H1 (cell line): ENCODE measurements at regions not wholly inside any gene's neighbourhood (a gene's known extent, or its start where the extent isn't known, plus 50 kb on each side); places are given as distances from the start of the nearest gene placed in this dataset.

ENCODE experiments used
- CHD2 ChIP-seq: IDR thresholded peaks from 2 replicates; pipeline ENCODE4 v1.6.1; 2012; ENCODE audit warnings: low read length, improper control_type of control experiment
- EP300 ChIP-seq, 2 experiments: IDR thresholded peaks; 1 replicate in 1 of 2; 2 replicates in 1 of 2; pipeline ENCODE4 v1.6.1; 2011 to 2012; ENCODE audit warnings: low read depth in 2 of 2, low read length in 2 of 2, mild to moderate bottlenecking in 2 of 2, borderline replicate concordance in 1 of 2, inconsistent platforms in 1 of 2, moderate library complexity in 1 of 2
- EZH2 ChIP-seq: fragments of 200-600 bp; sonication (generic); IDR thresholded peaks from 2 replicates; pipeline ENCODE4 v1.7.1; 2012; ENCODE audit warnings: low read depth, mild to moderate bottlenecking, moderate library complexity, low read length, inconsistent platforms; ENCODE audit not compliant: severe bottlenecking
- KDM5A ChIP-seq: fragments of 200-600 bp; IDR thresholded peaks from 2 replicates; pipeline ENCODE4 v1.7.1; 2012; ENCODE audit warnings: mild to moderate bottlenecking, low read length, inconsistent platforms, mixed read lengths
- POLR2A ChIP-seq, 2 experiments: IDR thresholded peaks; 1 replicate in 1 of 2; 2 replicates in 1 of 2; pipeline ENCODE4 v1.6.1; 2011; ENCODE audit warnings: low read depth in 2 of 2, low read length in 2 of 2, mild to moderate bottlenecking in 2 of 2; ENCODE audit errors: control extremely low read depth in 1 of 2
- RAD21 ChIP-seq, 2 experiments: IDR thresholded peaks in 1 of 2; conservative IDR thresholded peaks in 1 of 2; 2 replicates each; pipeline ENCODE4 v1.6.1; 2011; ENCODE audit warnings: low read depth in 2 of 2, low read length in 2 of 2, improper control_type of control experiment in 1 of 2, inconsistent platforms in 1 of 2, mild to moderate bottlenecking in 1 of 2, moderate library complexity in 1 of 2
- SP1 ChIP-seq: IDR thresholded peaks from 2 replicates; pipeline ENCODE4 v1.6.1; 2011; ENCODE audit warnings: low read depth, low read length
- ZNF274 ChIP-seq: IDR thresholded peaks from 2 replicates; pipeline ENCODE4 v1.7.0; 2012; ENCODE audit warnings: low read length, borderline replicate concordance; ENCODE audit errors: extremely low read depth
- TF ChIP-seq, protein P1 (sequence below), 3 experiments: IDR thresholded peaks; 1 replicate in 2 of 3; 2 replicates in 1 of 3; pipeline versions ENCODE4 v1.5.1 to v1.6.1; 2011; ENCODE audit warnings: low read length in 3 of 3, mild to moderate bottlenecking in 3 of 3, inconsistent platforms in 2 of 3, low read depth in 1 of 3, moderate library complexity in 1 of 3; ENCODE audit not compliant: insufficient read depth in 1 of 3; ENCODE audit errors: control extremely low read depth in 1 of 3

DNA sequence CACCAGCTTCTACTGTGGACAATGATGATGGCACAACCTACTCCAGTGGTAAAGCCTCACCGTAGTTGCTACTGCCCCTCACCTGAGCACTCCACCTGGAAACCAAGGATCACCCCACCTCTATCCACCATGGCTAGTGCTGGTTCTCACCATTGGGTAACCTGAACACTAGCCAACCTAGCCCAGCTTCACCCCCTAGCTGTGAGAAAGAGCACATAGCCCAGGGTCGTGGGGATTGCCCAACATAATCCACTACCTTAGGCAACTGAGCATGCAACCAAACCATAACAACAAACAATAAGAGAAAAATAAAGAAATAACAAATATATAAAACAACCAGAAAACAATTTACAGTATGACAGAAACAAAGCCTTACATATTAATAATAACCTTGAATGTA, 560.1 kb downstream of the DIAPH3 start:
- TF ChIP-seq CHD2 (no peak), ZNF274 (no peak), EP300 (IDR thresholded peaks at IDR 0.05; ENCODE audit: borderline replicate concordance in 1 of 2, low read depth in 2 of 2, low read length in 2 of 2) (no peak), POLR2A (IDR thresholded peaks at IDR 0.05; ENCODE audit: control extremely low read depth in 1 of 2, low read depth in 2 of 2, low read length in 2 of 2) (no peak), EZH2 (no peak), SP1 (no peak), KDM5A (no peak), RAD21 (IDR thresholded peaks at IDR 0.05 in 1 of 2, conservative IDR thresholded peaks at IDR 0.05 in 1 of 2; ENCODE audit: low read depth in 2 of 2, low read length in 2 of 2) (peak; percentile 38 to 57)
- TF ChIP-seq, protein P1, sequence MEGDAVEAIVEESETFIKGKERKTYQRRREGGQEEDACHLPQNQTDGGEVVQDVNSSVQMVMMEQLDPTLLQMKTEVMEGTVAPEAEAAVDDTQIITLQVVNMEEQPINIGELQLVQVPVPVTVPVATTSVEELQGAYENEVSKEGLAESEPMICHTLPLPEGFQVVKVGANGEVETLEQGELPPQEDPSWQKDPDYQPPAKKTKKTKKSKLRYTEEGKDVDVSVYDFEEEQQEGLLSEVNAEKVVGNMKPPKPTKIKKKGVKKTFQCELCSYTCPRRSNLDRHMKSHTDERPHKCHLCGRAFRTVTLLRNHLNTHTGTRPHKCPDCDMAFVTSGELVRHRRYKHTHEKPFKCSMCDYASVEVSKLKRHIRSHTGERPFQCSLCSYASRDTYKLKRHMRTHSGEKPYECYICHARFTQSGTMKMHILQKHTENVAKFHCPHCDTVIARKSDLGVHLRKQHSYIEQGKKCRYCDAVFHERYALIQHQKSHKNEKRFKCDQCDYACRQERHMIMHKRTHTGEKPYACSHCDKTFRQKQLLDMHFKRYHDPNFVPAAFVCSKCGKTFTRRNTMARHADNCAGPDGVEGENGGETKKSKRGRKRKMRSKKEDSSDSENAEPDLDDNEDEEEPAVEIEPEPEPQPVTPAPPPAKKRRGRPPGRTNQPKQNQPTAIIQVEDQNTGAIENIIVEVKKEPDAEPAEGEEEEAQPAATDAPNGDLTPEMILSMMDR (IDR thresholded peaks at IDR 0.05; ENCODE audit: control extremely low read depth in 1 of 3, insufficient read depth in 1 of 3, low read depth in 1 of 3, low read length in 3 of 3): peak; percentile 20 to 47 (median 43); a peak in 3 of 4 replicates
